ENCODE measurements at regions not wholly inside any gene's neighbourhood (a gene's known extent, or its start where the extent isn't known, plus 50 kb on each side); places are given as distances from the start of the nearest gene placed in this dataset.
A peak's percentile ranks its signal among the peaks of the same experiment; 100 is the strongest.

DNA sequence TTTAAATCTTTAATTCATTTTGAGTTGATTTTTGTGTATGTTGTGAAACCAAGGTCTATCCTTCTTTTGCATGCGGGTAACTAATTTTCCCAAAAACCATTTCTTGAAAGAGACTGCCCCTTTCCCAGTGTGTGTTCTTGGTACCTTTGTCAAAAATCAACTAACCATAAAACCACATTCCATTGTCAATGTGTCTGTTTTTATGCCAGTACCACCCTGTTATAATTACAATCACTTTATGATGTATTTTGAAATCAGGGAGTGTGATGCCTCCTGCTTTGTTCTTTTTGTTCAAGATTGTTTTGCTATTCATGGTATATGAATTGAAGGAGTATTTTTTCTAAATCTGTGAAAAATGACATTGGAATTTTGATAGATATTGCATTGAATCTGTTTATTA lies 689.6 kb downstream of the TSN start:
- no peak for DNase-seq

DNA sequence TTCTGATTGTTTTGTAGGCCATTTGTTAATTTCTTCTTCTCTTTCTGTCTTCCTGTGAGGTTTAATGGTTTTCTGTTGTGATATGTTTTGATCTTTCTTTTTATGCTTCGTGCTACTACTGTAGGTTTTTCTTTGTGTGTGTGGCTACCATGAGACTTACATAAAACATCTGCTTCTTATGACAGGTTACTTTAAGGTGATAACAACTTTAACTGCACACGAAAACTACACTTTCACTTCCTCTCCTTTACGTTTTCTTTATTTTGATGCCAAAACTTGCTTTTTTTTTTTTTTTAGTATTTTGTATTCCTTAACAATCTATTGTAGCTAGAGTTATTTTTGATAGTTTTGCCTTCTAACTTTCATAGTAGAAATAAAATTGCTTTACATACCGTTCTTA lies 691.3 kb downstream of the TSN start:
- no peak for DNase-seq

DNA sequence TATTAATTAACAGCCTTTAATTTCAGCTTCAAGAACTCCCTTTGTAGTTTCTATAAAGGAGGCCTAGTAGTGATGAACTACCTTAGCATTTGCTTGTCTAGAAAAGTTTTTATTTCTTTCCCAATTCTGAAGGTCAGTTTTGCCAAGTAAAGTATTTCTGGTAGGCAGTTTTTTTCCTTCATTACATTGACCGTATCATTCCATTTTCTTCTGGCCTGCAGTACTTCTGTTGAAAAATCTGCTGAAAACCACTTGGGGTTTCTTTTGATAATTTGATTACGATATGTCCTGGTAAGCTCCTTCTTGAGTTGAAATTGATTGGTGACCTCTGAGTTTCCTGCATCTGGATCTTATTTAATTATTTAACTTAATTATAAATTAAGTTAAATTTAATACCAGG lies 691.8 kb downstream of the TSN start:
- no peak for DNase-seq

DNA sequence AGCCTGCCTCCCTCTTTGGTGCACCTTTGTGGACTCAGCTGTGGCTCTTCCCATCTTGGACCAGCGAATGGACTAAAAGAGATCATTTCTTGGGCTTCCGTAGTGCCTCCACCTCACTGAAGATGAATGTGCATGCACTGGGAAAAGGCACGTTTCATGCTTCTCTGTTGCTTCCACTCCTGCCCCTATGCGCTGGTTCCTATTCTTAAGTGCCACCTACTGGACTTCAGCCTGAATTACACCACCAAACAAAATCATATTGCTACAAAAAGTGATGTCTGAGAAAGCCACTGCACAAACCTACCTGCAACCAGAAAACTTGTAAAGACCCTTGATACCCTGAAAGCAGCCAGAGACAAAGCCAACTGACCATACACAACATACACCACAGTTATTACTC lies 695.6 kb downstream of the TSN start:
- DNase-seq, result peak; percentile 66

DNA sequence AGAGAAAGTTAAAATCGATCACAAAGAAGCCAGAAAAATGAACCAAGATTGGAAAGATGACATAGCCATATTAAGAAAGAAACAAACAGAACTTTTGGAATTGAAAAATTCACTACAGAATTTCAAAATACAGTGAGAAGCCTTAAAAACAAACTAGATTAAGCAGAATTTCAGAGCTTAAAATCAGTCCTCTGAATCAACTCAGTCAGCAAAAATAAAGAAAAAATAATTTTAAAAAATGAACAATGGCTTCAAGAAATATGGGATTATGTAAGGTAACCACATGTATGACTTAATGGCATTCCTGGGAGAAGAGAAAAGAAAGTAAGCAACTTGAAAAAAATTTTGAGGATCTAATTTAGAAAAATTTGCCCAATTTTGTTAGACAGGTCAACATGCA lies 696.2 kb downstream of the TSN start:
- DNase-seq, result no peak

DNA sequence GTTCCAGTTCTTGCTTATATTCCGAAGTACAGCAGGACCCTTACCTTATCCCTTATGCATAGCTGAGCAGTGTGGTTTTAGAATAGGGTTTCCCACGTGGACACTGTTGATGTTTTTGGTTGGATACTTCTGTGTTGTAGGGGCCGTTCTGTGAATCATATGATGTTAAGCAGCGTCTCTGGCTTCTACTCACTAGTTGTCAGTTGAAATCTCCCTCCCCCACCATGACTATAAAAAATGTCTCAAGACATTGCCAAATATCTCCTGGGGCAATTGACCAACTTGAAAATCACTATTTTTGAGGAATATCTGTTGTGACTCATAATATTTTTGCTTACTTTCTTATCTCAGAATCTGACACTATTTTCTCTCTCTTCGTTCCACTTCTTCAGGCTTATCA lies 713.7 kb downstream of the TSN start:
- no peak for DNase-seq

DNA sequence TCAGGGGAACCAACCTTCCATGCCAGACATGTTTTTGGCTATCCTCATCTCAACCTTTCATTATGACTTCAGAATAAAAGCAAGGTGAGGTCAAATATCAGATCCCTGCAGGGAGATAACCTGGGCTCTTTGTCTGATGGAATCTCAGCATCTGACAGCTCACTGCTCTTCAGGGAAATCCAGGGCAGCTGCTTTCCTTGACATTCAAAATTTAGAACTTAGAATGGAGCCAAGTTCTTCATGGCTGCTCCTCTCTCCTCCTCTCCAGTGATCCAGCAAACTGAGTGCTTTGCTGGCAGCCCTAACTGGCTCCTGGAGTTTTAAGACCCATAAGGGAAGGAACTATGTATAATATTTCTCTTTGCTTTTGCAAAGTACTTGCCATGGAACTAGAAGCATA lies 716.3 kb downstream of the TSN start:
- no peak for DNase-seq

DNA sequence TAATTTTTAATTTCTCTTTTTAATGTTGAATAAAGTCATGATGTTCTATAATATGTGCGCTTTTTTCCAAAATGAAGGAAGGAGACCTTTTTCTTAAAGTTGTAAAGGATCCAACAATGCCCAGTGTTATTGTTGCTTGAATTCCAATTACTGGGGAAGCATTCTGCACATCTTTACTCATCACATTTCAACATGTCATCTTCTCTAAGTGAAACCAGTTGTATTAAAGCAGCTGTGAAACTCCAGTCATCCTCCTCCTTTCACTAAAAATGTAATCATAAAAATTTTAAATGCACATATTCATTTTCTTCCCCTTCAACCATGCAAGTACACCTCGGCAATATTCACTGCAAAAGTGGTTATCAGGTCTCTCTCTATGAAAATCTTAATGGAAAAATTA lies 722.7 kb downstream of the TSN start:
- DNase-seq, result no peak

DNA sequence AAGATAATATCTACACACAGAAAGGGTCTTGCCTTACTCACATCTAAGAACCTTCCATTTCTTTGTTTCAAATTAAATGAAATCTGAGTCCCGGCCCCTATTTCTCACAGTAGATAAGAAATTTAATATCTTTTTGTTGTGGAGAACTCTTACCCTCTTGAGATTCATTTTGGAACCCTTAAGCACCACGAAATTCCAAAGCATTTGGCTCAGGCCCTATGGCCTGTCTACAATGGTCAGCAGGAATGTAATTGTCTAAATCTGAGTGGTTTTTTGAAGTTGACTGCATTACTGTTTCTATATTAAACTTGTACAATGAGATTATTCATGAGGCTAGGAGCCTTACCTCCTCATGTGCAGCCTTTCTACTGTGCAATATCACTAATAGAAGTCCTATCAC lies 723.3 kb downstream of the TSN start:
- no peak for DNase-seq

DNA sequence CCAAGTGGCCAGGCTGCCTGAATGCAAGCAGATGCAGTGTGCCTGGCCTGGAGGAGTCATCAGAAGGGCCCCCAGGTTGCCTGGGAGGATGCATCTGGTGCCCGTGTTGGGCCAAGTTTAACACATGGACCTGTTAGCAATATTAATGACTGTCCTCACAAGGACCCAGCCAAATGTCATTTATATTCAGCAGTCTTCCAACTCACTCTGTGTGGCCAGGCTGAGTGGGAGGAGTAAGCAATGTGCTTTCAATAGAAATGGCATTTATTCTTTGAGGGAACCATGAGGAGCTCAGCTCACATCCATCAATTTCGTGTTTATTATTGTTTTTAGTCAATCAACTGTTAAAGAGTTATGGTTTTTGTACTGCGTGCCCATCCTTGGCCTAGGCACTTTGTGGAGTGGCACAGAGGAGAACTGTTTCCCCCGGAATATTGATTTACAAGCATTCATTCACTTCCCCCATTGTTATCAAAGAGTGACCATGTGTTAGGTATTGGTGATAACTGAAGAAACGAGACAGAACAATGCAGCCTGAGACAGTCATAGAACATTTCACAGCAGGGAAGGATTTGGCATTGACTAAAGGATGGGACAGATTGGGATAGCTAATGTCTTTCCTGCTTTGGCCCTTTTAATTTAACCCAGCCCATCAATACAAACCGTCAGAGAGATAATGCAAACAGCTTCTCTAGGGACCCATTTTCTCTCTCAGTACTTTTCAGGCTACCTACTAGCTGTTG lies 725.2 kb downstream of the TSN start:
- DNase-seq, result no peak

DNA sequence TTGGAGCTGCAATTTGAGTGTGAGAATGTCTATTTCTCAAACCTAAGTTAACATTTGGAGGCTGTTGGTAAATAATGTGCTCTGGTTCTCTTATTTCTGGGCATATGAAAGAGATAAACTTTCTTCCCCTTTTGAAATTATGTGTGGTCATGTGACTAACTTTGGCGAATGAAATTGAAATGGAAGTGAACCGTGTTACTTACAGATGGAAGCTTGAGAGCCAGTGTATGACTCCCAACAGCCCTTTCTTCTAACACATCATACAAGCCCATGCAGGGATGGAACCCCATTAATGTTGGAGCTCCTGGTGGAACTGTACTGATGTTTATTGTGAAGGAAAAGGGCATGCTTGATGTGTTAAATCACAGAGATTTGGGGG lies 725.8 kb downstream of the TSN start:
- DNase-seq, result no peak

DNA sequence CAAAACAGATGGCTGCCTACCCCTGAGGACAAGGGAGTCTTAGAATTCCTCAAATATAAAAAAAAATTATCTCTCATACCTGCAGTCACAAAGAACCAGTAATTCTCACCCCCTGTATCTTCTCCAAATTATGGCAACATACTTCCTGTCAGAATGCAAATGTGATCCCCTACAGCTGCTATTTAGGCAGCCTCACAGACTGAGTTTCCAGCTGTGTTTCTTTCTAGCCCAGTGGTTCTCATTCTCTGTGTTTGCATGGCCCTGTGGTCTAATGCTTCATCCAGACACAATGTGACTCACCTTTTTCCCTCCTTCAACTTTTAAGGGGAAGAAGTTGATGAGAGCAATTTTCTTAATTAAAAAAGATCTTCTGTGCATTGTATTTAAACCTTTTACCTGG lies 726.3 kb downstream of the TSN start:
- no peak for DNase-seq

DNA sequence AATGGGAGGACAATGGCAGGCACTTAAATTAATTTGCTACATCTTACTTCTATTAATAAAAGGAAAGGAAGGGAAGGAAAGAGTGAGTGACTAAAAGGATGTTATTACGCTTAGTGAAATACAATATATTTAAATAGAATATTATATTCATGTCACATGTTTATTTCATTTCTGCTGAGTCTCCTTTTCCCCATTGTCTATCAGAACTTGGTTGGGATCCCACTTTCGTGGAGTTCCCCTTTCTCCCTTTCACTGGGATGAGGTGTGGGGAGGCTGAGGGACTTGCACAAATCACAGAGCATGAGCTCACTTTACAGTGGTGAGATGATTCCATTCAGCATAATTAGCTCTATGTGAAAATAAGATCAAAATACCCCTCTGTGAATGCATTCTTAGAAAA lies 730.6 kb downstream of the TSN start:
- no peak for DNase-seq

DNA sequence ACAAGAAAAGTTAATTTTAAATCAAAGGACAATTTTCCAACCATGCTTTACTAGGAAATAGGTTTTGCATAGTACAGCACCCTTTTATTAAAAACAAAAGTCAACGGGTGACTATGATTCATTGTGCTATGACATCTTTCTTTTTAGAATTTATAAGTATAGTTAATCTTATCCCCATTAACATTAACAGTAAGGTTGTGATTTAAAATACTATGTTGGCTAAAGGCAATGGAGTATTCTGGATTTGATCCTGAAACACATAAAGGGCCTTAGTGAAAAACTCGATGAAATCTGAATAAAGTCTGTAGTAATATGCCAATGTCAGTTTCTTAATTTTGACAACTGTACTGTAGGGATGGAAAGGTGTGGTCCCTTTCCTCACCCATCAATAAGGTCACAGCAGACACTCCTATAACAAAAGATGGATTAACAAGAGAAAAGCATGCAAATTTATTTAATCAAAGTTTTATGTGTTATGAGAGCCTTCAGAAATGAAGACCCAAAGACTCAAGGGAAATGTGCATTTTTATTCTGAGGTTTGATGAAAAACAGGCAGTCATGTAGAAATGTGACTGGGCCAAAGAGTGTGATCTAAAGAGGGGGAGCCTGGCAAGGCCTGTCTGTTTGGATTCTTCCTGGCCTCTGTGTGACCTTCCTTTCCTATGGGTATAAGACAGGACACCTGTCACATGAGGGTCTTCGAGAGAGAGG lies 731.4 kb downstream of the TSN start:
- DNase-seq, result no peak

DNA sequence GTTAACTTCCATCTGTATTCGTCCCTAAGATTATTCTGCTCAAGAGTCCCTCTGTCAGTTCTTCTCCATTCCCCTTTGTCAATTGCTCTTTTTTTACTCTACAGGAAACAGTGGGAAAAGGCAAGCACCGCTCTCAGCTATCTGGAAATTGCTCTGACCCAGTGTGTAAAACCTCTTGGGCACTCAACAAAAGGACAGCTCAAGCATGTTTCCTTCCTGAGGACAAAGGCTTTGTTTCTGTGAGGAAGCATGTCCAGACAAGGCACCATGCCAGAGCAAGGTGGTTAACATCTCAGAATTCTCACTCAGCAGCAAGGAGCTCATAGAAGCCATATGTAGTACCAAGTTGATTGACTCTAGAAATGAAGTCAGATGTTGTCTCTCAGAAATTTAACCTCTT lies 735.6 kb downstream of the TSN start:
- DNase-seq, result no peak

DNA sequence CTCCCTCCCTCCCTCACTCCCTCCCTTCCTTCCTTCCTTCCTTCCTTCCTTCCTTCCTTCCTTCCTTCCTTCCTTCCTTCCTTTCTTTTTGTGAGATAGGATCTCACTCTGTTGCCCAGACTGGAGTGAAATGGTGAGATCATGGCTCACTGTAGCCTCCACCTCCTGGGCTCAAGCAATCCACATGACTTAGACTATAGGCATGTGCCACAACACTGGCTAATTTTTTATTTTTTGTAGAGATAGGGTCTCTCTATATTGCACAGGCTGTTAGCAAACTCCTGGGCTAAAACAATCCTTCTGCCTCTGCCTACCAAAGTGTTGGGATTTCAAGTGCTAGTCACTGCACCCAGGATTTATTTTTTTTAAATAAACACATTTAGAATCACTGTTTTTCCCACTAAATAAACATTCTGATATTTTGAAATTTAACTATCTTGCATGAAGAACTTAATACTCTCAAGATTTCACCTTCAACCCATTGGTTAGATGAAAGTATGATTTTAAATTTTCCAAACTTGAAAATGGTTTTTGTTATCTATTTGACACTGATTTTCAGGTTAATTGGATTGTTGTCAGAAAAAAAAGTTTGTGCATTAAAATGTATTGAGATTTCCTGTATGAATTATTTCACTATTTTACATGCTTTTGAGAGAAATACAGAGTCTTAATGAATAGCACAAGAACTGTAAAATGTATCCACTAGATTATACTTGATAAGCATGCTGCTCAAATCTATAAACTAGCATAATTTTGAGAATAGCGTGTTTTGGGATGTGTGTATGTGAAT lies 745.1 kb downstream of the TSN start:
- no peak for DNase-seq

DNA sequence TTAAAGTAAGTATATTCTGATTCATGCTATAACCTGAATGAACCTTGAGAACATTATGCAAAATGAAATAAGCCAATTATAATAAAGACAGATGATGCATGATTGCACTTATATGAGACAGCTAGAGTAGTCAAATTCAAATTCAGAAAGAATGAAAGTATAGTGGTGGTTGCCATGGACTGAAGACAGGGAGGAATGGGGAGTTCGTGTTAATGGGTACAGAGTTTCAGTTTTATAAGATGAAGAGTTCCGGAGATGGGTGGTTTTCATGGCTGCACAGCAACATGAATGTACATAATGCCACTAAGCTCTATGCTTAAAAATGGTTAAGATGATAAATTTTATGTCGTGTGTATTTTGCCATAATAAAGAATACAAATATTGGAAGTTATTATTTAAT lies 751.2 kb downstream of the TSN start:
- no peak for DNase-seq

DNA sequence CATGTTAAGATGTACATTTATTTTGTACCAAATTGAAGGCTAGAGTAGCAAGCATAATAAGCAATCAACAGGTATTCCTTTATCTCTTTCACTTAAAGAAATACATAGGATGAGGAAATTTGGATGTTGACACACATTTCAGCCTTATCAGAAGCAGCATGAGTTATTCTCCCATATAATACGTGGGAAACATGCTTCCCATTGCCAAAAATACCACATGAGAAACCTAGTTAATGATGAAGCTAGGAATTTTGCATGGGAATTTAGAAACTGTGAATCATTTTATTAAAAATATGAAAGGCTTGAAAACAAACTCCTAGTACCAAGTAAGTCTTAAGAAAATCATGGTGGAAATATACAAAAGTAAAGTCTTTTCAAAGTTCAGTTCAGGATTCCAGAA lies 751.8 kb downstream of the TSN start:
- DNase-seq, result no peak

DNA sequence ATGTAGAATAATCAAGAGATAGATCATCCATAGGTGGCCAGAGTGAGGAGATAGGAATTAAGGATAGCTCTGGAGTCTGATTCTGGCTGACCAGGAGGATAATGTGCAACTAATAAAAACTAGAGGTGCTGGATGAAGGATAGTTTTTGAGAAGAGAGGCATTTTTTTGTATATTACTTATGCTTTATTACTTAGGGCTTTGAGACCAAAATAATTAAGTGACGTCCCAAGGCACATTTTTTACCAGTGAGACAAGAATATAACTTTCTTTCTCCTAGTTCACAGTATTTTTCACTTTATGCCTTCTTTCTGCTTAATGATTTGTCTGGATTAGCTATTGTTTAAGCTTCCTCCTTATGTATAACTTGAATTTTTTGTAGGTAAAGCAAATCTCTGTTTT lies 756.6 kb downstream of the TSN start:
- no peak for DNase-seq

DNA sequence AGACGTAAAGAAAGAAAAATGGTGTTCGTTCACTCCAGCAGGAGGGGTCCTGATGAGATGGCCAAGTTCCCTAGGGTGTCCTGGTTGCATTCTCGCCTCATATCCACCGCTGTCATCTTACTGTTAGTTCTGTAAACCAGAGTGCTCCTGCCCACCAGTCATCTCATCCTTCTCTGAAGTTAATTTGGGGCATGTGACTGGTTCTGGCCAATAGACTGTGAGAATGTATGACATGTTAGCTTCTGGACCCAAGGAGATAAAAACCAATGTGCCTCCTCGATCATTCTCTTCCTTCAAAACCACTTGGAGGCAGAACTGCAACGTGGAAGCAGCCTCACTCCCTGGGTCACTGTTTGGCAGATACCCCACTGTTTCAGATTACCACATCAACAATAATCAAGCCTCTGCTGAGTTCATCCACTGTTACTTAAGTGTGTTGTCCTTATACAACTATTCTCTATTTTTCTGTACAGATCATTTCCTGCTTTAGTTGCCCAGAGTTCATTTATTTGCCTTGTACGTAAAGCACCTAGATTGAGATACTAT lies 759.1 kb downstream of the TSN start:
- no peak for DNase-seq

DNA sequence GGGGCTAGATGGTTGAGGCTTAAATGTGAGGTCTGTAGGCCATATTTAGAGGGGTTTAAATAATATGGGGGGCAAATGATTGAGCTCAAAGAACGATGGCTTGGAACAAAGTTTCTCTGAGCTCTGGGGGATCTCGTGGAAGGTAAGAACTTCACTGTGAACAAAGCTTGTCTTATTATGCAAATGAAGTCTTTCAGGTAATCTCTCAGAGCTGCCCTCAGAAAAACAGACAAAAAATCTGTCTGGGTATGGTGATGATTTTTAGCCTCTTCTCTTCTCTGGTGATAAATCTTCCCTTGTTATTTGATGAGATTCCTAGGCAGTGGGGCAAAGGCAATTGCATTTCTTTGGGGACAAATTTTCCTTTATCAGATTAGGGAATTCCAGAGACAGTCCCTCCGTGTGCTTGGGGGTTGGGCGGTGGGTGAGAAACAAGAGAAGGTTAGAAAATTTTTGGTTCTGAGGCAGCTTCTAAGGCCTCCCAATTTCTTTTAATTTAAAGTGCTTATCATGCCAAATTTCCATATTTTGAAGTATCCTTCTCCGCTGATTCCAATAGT lies 760.4 kb downstream of the TSN start:
- no peak for DNase-seq

DNA sequence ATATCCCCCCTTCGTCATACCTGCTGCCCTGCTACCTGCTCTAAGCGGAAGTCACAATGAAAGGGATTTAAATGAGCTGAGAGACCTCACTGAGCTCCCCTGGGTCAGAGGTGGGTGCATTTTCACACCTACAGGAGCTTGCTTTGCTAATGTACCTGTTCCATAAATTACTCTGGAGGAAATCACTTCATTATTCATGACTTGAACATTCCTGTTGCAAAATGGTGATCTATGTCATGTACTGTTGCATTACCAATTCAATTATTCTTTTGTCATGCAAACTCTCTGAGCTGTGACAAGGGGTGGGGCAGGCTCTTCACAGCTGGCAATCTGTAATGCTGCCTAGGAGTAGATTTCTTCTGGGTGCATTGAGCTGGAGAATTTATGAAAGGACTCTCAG lies 761.3 kb downstream of the TSN start:
- no peak for DNase-seq

DNA sequence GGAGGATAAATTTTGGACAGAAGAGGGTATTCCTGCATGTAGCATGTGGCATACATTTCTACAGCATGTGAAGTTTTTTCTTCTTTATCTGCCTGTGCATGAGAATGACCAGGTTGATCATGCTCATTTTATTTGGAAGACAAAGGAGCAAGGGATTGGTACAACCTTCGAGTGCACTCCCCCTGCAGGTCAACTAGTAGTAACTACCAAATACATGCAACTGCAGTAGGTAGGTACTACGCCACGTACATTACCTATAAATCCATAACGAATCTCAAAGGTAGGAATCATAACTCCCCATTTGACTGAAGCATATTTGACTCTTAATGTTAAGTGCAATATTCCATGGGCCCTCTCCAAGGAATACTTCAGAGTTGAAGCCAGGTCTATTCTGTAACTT lies 763.9 kb downstream of the TSN start:
- DNase-seq, result peak; percentile 50

All from hematopoietic multipotent progenitor cell treated with erythropoietin and hydrocortisone succinate and interleukin-3 and kit ligand, for 6 days (in vitro differentiated cells).